HG03342 (cell line): ENCODE measurements at regions not wholly inside any gene's neighbourhood (a gene's known extent, or its start where the extent isn't known, plus 50 kb on each side); places are given as distances from the start of the nearest gene placed in this dataset.

Source experiments
- ATAC-seq: cut with Tn5 transposase; IDR thresholded peaks from one replicate; pipeline ENCODE4 v1.9.1; 2021; ENCODE audit warnings: mild to moderate bottlenecking, moderate library complexity; ENCODE audit not compliant: unreplicated experiment

DNA sequence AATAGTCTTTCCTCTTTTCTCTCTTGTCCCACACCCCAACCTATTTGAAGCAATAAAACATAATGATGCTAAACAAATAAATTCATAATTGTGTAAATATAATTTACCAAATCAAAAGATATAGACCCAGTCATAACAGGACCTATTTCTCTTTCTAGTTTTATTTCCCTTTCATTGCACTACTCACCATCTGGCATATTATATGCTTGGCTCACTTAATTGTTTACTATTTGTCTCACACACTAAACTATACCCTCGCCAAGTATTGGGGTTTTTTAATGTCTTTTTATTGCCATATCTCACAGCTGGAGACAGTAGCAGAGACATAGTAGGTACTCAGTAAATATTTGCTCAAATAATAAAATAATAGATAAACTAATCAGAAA, 597.5 kb upstream of the PCDH15 start:
- no peak for ATAC-seq

DNA sequence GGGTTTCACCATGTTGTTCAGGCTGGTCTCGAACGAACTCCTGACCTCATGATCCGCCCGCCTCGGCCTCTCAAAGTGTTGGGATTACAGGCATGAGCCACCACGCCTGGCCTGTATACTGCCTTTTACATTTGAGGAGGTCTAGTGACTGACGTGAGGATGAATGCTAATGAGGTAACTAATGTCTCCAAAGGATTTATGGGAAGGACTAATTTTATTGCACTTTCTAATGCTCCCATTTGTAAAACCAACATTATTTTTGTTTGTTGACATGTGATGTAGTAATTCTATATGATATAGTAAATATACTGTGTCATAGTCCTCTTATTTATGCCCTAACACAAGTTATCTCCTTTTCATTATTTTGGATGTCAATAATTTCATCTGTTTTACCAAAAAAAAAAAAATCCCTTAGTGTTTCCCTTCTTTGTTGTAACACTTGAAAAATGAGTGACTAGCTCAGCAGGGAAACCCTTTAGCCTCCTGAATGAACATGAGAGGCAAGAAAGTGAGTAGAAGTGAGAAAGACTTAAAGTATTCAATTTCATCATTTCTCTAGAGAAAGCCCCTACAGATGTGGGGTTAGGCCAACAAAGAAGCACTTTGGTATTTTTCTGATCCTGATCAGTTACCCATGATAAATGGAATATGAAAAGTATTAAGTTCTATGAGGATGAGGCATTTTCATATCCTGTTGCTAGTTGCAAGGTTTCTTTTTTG, 596.9 kb upstream of the PCDH15 start:
- ATAC-seq: no peak

DNA sequence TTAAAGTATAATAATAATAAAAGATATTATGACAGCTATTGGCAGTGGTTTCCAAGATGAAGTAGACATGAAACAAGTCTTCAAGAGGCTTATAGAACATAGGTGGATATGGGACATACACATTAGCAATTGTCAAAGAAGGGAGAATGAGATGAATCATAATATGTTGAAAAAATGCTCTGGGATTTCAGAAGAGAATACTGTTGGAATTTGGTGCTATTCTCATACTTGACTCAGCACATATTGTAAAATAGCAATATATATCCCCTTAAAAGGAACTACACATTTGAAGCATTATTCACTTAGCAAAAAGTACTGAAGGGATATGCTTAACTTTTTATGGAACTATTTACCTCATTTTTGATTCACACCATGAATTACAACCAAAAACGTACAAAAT, 577.2 kb upstream of the PCDH15 start:
- no peak for ATAC-seq

DNA sequence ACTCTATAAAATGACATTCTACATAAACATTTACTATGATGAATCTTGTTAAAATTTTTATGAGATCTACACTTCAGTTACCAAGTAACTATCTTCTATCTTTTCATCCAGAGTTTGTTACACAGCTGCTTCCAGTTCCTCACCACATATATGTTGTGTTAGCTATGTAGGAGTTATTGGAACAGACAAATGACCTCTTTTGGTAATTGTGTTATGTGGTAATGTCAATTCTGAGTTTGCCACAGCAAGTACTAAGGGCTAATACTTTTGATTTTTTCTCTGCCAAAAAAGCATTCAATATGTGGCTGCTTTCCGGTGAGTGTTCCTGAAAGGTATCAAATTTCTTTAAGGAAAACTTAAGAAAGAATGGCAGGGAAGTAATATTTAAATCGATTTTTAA, 573.9 kb upstream of the PCDH15 start:
- no peak for ATAC-seq

DNA sequence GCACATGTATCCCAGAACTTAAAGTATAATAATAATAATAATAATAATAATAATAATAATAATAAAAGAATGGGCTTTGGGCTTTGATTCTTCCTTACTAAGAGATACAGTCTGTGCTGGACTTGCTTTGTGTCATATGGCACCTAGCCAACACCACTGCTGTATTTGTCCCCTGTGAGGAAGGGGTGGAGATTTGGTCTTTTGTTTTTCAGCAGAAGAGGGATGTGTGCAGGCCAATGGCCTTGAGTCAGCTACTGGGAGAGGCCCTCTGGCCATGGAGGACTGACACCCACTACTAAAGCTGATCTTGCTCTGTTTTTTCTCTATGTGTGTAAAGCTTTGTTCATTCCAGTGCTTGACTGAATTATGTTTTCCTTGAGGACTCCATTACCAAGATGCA, 573.0 kb upstream of the PCDH15 start:
- ATAC-seq: no peak

DNA sequence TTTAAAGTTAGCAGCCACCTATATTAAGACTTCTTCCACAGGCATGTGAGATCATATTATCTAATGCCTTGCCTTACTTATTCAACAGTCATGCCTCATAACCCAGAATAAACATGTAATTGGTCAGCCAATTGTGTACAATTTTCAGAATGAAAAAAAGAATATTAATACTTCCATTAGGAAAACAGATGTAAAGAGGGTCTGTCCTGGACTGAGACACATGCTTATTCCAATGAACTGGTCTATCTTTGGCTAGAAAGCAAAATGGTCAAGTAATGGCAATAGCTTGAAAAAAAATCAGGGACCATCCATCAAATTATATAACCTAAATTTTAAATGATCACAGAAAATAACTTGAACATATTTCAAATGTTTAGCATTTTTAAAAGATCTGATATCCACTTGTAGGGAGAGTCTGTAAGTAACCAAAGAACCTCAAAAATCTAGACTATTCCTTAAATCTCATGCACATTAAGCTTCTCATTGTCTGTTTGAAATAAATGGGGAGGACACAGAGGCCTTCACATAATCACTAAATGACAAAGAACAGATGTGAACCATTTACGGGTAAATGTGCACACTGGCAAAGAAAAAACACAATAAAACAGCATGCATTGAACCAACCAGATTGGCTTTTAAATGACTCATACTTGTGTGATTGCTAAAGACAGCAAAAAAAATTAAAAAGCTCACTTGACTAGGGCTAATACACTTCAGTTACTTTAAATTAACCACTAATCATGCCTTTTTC, 568.8 kb upstream of the PCDH15 start:
- no peak for ATAC-seq

DNA sequence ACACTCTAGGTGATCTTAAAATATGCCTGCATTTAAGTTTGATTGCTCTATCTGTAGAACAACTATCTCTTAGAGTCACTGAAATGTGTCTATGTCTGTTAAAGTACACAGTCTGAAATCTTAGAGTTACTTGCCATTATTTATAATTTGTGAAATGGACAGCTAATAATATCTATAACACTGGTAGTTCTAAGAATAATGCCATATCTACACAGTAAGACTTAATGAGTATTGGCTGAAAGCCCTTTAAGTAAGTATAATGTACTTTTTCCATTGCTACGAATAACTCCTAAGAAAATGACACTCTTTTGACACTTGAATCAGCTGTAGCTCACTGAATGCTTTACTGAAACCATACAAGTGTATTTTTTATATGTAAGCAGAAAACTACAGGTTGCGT, 567.4 kb upstream of the PCDH15 start:
- ATAC-seq: no peak

DNA sequence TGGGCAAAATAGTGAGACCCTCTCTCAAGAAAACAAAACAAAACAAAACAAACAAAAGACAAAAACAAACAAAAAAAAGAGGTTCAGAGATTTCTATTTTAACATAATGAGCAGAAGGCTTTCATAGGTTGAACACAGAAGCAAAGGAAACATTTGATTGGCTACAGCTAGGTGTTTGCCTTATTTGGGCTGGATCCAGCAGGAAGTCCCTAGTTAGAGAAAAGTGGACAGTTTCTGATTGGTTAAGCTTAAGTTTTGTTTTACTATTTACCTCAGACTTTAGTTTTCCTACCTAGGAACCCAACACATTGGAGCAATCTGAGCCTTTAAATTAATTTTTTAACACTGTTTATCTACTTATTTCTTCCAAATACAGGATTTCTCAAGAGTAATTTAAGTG, 566.5 kb upstream of the PCDH15 start:
- ATAC-seq: no peak

DNA sequence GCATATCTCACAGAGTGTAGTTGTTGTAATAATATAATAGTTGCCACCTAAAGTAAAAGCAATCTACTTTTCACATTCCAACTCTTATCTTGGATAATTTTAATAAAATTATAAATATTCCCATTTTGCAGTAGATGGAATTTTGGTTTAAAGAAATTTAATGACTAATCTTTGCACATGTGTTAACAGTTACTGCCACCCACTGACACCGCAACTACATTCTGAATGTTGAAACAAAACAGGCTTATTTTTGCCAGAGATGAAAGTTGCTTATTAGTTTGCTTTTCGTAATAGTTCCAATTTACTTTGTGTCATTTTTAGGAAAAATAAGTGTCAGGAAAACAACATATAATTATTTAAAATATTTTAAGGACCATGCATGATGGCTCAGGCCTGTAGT, 557.5 kb upstream of the PCDH15 start:
- ATAC-seq: no peak

DNA sequence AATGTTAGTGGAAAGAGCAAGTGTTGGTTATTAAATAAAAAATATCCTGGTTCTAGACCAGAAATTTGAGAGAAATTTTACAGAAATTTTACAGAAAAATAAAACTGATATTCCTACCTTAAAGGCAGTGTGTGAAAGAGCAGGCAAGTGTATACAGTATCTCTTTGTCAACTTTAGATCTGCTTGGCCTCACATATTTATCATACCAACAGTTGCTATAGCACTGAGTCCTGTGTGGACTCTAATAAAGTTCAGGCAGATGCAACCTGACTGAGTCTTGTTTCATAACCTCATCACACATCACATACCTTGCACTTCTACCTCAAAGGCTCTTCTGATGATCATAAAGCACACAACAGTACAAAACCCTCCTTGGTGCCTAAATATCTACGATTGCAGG, 552.4 kb upstream of the PCDH15 start:
- ATAC-seq: no peak

DNA sequence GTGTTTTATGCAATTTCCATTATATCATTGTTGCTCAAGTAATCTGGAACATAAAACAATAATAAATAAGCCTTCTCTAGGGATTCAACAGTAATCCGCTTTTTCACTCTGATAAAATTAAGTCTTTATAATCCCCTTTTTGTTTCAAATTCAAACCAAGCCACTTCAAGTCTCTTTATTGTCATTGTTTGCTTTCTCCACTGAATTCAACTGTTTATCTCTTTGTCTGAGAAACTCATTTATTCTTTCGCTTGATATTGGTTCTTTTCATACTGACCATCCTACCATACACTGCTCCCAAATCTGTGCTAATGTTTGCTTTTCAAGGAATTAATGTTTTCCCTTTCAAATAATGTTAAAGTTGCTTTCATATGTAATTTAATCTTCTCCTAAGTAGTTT, 550.4 kb upstream of the PCDH15 start:
- no peak for ATAC-seq

DNA sequence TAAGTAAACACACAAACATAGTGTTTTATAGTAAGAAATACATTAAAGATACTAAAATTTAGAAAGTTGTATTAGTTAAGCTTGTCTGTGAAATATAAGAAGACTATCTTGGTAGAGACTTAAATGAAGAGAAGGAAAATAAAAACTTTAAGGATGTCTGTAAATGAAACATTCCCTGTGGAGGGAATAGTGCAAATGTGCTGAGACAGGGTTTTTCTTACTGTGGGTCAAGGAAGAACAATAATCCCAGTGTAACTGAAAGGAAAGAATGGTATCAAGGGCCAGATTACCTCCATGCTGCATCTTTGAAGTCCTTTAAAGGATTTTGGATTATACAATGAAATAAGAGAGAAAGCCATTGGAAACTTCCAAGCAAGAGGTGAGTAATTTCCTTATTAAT, 547.5 kb upstream of the PCDH15 start:
- no peak for ATAC-seq

DNA sequence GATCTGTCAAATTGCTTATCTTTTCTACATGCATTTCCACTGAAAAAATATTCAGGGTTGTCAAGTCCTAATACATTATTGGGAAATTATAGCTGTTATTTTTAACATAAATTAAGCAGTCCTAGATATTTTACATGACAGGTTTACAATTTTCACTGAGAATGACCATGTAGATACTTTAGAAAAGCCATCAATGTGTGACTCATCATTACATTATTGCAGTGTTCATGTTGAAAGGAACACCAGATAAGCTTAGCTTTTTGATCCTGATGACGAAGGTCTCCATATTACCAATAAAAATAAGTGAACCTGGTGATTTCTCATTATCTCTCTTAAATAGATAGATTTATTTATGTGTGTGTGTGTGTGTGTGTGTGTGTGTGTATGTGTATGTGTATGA, 529.5 kb upstream of the PCDH15 start:
- ATAC-seq: no peak

DNA sequence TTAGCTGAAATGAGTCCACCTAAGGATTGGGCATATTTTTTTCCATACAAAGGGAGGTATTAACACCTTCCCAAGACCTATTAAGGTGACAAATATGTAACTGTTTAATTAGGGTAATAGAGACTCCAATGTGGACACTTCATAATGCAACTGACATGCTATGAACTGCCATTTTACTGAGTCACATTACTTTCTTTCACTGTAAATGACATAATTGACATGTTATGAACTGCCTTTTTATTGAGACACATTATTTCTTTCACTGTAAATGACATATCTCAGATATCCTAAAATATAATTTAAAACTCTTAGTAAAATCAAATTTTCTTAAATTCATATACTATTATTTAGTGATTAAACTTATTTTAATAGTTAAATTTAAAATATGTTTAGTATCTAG, 528.8 kb upstream of the PCDH15 start:
- no peak for ATAC-seq

DNA sequence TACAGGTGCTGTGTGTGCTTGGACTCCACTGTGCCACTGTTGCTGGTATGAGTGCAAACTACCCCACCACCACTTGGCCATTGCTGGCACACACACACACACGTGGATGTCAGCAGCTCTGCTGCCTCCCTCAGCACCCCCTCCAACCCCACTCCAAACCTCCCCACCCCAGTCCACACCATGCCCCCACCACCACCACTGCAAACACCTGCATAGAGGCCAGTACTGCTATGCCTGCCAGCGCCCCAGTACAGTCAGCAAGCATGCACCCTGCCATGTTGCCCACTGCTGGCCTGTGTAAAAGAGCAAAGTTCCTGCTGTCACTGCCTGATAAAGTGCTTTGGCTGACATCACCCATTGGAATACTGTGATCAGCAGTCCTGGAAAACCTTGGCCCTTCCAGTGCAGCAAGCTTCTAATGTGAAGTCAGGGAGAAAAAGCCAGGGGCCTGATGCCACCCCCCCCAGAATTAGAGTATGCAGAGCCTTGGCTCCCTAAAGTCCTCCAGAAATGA, 519.2 kb upstream of the PCDH15 start:
- ATAC-seq: no peak

DNA sequence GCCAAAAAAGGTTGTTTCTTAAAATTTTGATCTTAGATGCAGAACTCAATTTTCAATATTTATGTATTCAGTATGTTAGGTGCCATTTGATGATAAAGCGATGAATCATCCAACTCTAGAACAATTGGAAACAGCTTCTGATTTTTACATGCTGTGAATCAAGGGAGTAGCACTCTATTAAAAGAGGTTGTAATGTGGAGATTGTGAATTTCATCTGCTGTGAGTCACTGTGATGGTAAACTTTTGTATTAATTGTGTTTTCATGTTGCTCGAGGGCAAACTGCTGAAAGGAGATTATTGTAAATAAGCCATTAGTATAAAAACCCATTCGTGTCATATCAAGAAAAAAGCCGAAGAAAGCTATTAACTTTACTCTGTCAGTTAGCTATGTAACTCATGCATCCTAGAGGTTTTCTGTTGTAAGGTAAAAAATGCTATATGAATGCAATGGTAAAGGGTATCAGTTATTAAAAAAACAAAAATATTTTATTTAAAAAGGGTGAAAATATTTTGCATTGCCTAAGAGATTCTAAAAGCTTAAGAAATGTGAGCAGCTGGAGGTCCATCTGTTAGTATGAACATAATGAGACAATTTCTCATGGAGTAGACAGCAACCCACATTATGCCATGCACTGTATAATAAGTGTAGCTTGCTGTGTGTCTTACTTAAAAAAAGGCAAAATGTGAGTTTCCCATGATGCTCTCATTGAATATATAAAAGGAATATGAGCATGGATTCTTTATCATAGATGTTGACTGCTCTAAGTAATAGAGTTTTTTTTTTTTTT, 511.0 kb upstream of the PCDH15 start:
- ATAC-seq: no peak

DNA sequence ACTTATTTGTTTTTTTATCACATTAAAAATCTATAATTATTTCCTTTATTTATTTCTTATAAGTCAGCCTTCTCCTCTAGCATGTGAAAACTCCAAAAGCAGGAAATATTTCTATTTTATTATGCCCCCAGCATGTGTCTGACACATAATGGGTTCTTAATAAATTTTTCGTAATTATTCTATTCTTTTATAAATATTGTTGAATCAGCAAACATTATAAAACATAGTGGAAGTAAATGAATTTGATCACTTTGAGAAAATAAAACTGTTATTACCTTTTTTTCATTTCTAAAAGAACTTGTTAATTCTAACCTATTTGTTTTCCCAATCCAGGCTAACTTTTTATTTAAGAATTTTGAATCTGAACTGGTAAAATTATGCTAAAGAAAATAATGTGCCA, 509.1 kb upstream of the PCDH15 start:
- no peak for ATAC-seq

DNA sequence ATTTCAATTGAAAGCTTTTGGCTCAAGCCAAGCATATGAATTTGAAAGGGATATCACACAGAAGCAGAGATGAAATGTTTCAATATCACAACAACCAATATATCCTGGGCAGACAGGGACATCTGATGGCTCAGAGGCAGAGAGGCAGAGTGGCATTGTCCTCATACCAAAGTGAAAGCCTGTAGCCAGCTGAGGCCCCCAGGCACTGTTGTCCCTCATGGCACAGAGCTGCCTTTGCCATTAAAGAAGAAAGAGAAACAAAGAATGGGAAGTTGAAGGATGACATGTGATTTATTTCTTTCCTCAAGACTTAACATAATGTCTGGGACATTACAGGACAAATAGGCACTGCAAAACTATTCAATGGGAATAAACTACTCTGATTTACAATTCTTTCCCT, 504.3 kb upstream of the PCDH15 start:
- ATAC-seq: no peak

DNA sequence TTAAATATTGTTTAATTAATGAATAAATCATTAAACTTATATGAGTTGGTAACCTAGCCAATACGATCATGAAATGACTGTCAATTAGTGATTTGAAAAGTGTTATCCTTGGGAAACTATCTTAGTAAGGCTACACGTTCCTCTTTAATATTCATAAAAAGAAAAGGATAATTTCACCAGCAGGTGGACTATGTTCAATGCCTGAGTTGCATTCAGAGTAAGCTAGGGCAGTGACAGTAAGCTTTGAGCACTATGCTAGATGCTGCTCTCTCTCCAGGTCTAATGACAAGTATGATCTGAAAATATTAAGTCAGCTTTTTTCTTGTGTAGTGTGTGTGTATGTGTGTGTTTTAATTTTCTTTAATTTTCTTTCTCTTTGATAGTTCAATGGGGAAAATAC, 486.3 kb upstream of the PCDH15 start:
- ATAC-seq: no peak

DNA sequence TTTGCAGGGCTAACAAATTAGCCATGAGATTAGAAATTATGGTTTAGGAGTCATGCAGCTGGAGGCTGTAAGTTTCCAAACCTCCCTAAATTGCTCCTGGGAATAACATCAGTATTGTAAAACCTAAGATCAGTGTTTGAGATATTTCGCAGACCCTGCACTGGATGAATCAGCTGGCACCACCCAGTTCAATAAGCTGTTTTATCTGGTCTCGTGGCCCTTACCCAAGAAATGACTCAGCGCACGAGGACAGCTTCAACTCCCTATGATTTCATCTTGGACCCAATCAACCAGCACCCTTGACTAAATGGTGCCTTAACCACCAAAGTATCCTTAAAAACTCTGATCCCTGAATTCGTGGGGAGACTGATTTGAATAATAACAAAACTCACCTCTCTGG, 482.0 kb upstream of the PCDH15 start:
- ATAC-seq: no peak

DNA sequence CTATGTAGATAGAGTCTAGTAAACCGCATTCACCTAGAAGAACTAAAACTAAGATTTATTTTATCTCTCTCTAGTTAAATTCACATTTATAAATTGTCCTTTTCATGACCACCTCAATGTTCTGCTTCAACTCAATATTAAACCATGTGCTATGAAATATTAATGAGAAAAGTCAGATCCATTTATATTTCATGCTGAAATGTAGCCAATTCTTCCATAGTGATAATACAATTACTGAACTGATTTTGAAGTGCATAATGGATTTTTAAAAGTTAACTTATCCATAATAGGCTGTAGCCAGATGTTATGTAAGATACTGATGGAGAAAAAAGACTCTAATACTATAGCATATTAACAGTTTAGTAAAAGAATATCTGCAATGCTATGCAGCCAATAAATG, 479.7 kb upstream of the PCDH15 start:
- no peak for ATAC-seq

DNA sequence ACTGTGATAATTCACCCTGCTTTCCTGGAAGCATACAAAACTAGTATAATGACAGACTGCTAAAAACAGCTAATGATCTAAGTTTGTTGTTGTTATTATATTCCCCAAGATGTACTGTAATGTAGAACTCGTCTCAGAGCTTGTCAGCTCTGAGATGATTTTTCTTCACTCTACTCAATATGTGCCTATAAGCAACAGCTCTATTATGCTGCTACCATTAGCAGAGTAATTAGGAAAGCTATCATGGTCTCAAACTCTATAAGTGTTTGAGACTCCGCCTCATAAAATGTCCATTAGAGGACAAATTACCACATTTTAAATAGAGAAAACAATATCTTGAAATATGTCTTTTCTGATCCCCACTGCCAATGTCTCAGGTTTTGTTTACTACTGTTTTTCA, 476.5 kb upstream of the PCDH15 start:
- ATAC-seq: no peak
